WERI-Rb-1 (cell line): ENCODE measurements at regions not wholly inside any gene's neighbourhood (a gene's known extent, or its start where the extent isn't known, plus 50 kb on each side); places are given as distances from the start of the nearest gene placed in this dataset.

Experiments
- DNase-seq: peaks from one replicate; pipeline ENCODE4 v3.0.0-alpha.2; 2020
- H3K27ac ChIP-seq: fragments of 250-450 bp; sonication (Bioruptor Pico); 2 replicates; pipeline ENCODE4 v1.5.1; 2020; ENCODE audit warnings: mild to moderate bottlenecking, moderate library complexity
- H3K27me3 ChIP-seq: fragments of 250-450 bp; sonication (Bioruptor Pico); 2 replicates; pipeline ENCODE4 v1.5.1; 2021; ENCODE audit warnings: mild to moderate bottlenecking, low read depth, moderate library complexity; ENCODE audit not compliant: insufficient read depth, severe bottlenecking
- H3K36me3 ChIP-seq: fragments of 250-450 bp; sonication (Bioruptor Pico); 2 replicates; pipeline ENCODE4 v1.5.1; 2020; ENCODE audit warnings: mild to moderate bottlenecking, moderate library complexity
- H3K4me3 ChIP-seq: 2 replicates; pipeline ENCODE4 v1.5.1; 2011; ENCODE audit warnings: low read depth, mild to moderate bottlenecking, control low read depth, low read length
- H3K9me3 ChIP-seq: fragments of 250-450 bp; sonication (Bioruptor Pico); 2 replicates; pipeline ENCODE4 v1.5.1; 2021; ENCODE audit warnings: mild to moderate bottlenecking, moderate library complexity; ENCODE audit not compliant: severe bottlenecking
- TF ChIP-seq, protein P1 (sequence below): IDR thresholded peaks from 2 replicates; pipeline ENCODE4 v1.5.1; 2011; ENCODE audit warnings: low read depth, mild to moderate bottlenecking, control low read depth, inconsistent platforms, low read length

DNA sequence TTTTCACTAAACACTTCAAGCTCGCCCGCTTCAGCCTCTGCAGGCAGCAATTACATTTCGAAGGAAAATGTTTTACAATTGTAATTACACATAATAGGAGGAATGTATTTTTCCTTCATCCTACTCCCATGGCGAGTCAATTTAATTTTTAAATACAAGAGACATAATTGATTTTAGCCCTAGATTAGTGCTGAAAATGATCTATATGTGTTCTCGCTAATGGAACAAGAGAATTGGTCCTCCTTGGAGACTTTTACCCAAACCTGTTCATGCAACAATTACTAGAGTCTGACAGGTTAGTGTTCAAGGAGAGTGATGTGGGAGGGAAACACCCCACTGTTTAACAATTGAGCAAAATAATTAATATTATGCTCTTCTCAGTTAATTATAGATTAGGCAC, 509.4 kb upstream of the SETBP1 start:
- DNase-seq, result no peak
- TF ChIP-seq, protein P1, sequence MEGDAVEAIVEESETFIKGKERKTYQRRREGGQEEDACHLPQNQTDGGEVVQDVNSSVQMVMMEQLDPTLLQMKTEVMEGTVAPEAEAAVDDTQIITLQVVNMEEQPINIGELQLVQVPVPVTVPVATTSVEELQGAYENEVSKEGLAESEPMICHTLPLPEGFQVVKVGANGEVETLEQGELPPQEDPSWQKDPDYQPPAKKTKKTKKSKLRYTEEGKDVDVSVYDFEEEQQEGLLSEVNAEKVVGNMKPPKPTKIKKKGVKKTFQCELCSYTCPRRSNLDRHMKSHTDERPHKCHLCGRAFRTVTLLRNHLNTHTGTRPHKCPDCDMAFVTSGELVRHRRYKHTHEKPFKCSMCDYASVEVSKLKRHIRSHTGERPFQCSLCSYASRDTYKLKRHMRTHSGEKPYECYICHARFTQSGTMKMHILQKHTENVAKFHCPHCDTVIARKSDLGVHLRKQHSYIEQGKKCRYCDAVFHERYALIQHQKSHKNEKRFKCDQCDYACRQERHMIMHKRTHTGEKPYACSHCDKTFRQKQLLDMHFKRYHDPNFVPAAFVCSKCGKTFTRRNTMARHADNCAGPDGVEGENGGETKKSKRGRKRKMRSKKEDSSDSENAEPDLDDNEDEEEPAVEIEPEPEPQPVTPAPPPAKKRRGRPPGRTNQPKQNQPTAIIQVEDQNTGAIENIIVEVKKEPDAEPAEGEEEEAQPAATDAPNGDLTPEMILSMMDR, result no peak
- Histone ChIP-seq H3K27me3 (peaks cover 36% of the 10 kb centered on the region), H3K9me3 (no peaks in the 10 kb centered on the region), H3K4me3 (no peak overlapping the region), H3K36me3 (no peaks in the 10 kb centered on the region), H3K27ac (no peak overlapping the region)

DNA sequence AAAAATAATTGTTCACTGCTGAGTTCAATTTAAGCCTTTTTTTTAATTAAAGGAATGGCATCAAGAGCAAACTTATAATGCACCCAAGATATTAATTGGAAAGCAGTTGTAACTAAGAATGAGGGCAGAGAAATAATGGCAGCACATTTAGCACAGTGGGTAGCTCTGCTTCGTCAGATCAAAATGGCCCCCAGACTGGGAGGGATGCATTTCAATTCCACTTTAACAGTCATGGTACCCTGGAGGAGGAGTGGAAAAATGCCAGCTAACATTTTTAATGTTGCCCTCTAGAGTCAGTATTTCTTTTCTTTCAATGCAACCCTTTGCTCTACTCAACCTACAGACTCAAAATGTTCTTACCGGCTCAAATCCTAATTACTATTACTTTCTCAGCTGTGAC, 504.8 kb upstream of the SETBP1 start:
- H3K27me3 ChIP-seq, result peaks cover 48% of the 10 kb centered on the region
- no peak overlapping the region for H3K27ac ChIP-seq
- no peaks in the 10 kb centered on the region for H3K36me3 ChIP-seq
- H3K9me3 ChIP-seq, result no peaks in the 10 kb centered on the region
- no peak overlapping the region for H3K4me3 ChIP-seq
- no peak for DNase-seq
- TF ChIP-seq, protein P1, result no peak

- TF ChIP-seq, protein P1, result no peak
- Histone ChIP-seq H3K4me3 (no peak overlapping the region), H3K9me3 (no peaks in the 10 kb centered on the region), H3K36me3 (no peaks in the 10 kb centered on the region), H3K27ac (no peak overlapping the region), H3K27me3 (peaks cover 56% of the 10 kb centered on the region)
- no peak for DNase-seq
Observed at GRCh38 chr18:44178476-44178875, 502.2 kb upstream of the SETBP1 start.

- Histone ChIP-seq H3K9me3 (no peaks in the 10 kb centered on the region), H3K27me3 (peaks cover 59% of the 10 kb centered on the region), H3K27ac (no peak overlapping the region), H3K36me3 (no peaks in the 10 kb centered on the region), H3K4me3 (no peak overlapping the region)
- DNase-seq, result no peak
- TF ChIP-seq, protein P1, result no peak
Observed at GRCh38 chr18:44179693-44180092, 501.0 kb upstream of the SETBP1 start.

DNA sequence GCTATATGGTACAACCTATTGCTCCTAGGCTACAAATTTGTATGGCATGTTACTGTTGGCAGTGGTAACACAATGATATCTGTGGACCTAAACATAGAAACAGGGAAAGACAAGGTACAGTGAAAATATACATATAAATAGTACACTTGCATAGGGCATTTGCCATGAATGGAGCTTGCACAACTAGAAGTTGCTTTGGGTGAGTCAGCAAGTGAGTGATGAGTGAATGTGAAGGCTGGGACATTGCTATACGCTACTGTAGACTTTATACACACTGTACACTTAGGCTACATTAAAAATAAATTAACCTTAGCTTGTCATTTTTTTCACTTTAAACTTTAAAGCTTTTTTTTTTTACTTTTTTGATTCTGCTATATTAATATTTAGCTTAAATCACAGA, 500.0 kb upstream of the SETBP1 start:
- Histone ChIP-seq H3K27me3 (peaks cover 62% of the 10 kb centered on the region), H3K27ac (no peak overlapping the region), H3K36me3 (no peaks in the 10 kb centered on the region), H3K9me3 (no peaks in the 10 kb centered on the region), H3K4me3 (no peak overlapping the region)
- TF ChIP-seq, protein P1, result no peak
- no peak for DNase-seq

GRCh38 chr18:44181951-44182747, 498.5 kb upstream of the SETBP1 start:
- Histone ChIP-seq H3K36me3 (no peaks in the 10 kb centered on the region), H3K27ac (no peak overlapping the region), H3K4me3 (no peak overlapping the region), H3K9me3 (no peaks in the 10 kb centered on the region), H3K27me3 (peaks cover 60% of the 10 kb centered on the region)
- TF ChIP-seq, protein P1, result no peak
- no peak for DNase-seq
